Astrocyte (in vitro differentiated cells and primary cell): ENCODE measurements at regions not wholly inside any gene's neighbourhood (a gene's known extent, or its start where the extent isn't known, plus 50 kb on each side); places are given as distances from the start of the nearest gene placed in this dataset.

Experiments used
- CTCF ChIP-seq: IDR thresholded peaks from 2 replicates; pipeline ENCODE4 v1.5.1; 2011; ENCODE audit warnings: low read depth, mild to moderate bottlenecking, inconsistent platforms, low read length, moderate library complexity; ENCODE audit not compliant: insufficient read depth
- EZH2 ChIP-seq: IDR thresholded peaks from 2 replicates; pipeline ENCODE4 v1.6.1; 2012; ENCODE audit warnings: mild to moderate bottlenecking, low read length, inconsistent platforms; ENCODE audit not compliant: insufficient read depth

- TF ChIP-seq CTCF (no peak), EZH2 (no peak)
Observed at GRCh38 chr13:89738072-89738471, 1609.4 kb upstream of the MIR17HG start.
